ENCODE measurements at regions not wholly inside any gene's neighbourhood (a gene's known extent, or its start where the extent isn't known, plus 50 kb on each side); places are given as distances from the start of the nearest gene placed in this dataset.

DNA sequence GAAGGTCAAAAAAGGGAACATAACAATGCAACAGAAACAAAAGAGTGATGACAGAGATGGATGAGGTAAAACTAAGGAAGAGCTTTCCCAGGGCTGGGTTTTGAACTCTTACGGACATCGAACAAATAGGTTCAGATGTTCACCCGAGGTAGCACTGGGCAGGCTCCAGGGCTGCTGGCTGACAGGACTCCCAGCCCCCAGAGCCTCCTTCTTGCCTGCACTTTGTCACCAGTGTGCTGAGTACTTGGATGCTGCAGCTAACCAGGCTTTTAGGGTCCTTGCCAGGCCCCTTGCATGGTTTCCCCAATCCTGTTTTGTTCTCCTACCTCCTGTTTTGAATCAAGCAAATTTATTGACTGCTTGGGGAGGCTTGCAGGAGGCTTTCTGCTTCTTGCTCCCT lies 322.9 kb downstream of the DYSF start:
- H3K4me3 ChIP-seq: no peak overlapping the region
- peaks cover 0 to 8% (median 0%) of the 10 kb centered on the region in 4 donors for H3K9me3 ChIP-seq
- H3K4me1 ChIP-seq: no peaks in the 10 kb centered on the region
- H3K36me3 ChIP-seq: no peaks in the 10 kb centered on the region
- no peak for DNase-seq (ENCODE audit: low spot score in 2 of 2)
- TF ChIP-seq EP300 (IDR thresholded peaks at IDR 0.05) (no peak), POLR2A (IDR thresholded peaks at IDR 0.05) (no peak), CTCF (IDR thresholded peaks at IDR 0.05) (no peak)
- no peaks in the 10 kb centered on the region for H3K27me3 ChIP-seq
- no peak overlapping the region for H3K27ac ChIP-seq
- WGBS, 2 donors: 86 to 90% methylated on average over 3 of the region's 3 CpGs

DNA sequence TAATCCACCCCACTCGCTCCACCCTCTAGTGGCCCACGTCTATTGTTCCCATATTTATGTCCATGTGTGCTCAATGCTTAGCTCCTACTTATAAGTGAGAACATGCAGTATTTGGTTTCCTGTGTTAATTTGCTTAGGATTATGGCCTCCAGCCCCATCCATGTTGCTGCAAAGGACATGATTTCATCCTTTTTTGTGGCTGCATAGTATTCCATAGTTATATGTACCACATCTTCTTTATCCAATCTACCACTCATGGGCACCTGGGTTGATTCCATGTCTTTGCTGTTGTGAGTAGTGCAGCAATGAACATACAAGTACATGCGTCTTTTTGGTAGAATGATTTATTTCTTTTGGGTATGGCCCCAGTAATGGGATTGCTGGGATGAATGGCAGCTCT lies 319.9 kb downstream of the DYSF start:
- Histone ChIP-seq H3K4me3 (no peak overlapping the region), H3K27me3 (no peaks in the 10 kb centered on the region), H3K9me3 (peaks cover 0 to 17% (median 2%) of the 10 kb centered on the region in 4 donors), H3K36me3 (no peaks in the 10 kb centered on the region), H3K27ac (no peak overlapping the region), H3K4me1 (no peaks in the 10 kb centered on the region)
- WGBS, 2 donors: 88 to 91% methylated on average over 3 of the region's 3 CpGs
- DNase-seq (ENCODE audit: low spot score in 2 of 2): no peak
- no peak for TF ChIP-seq CTCF (IDR thresholded peaks at IDR 0.05)
- TF ChIP-seq EP300 (IDR thresholded peaks at IDR 0.05): no peak
- no peak for TF ChIP-seq POLR2A (IDR thresholded peaks at IDR 0.05)

GRCh38 chr2:71772510-71773172 lies 319.3 kb downstream of the DYSF start:
- Histone ChIP-seq H3K9me3 (peaks cover 0 to 17% (median 2%) of the 10 kb centered on the region in 4 donors), H3K27ac (no peak overlapping the region), H3K4me3 (no peak overlapping the region), H3K4me1 (no peaks in the 10 kb centered on the region), H3K27me3 (no peaks in the 10 kb centered on the region), H3K36me3 (no peaks in the 10 kb centered on the region)
- WGBS, 2 donors: 98 to 99% methylated on average over 4 of the region's 4 CpGs
- no peak for TF ChIP-seq CTCF (IDR thresholded peaks at IDR 0.05)
- no peak for TF ChIP-seq EP300 (IDR thresholded peaks at IDR 0.05)
- TF ChIP-seq POLR2A (IDR thresholded peaks at IDR 0.05): no peak
- DNase-seq (ENCODE audit: low spot score in 2 of 2): no peak

DNA sequence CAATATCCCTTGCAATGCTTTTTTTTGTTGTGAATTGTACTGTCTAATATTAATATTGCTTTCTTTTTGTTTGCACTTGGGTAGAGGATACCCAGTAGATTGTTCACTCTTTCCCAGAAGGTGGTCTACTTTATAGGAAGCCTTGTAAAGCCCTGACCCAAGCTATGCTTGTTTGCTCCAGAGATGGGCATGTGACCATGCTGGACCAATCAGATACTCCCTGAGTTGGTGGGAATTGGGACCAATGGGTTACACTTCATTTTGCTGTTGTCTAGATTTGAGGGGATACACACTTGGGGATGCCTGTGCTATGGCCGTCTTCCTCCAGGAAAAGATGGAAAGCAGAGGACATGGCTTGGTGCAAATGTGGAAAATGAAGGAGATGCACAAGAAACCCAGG lies 314.3 kb downstream of the DYSF start:
- H3K27ac ChIP-seq: no peak overlapping the region
- WGBS, 2 donors: 84 to 96% methylated on average over 1 of the region's 1 CpG
- no peak overlapping the region for H3K4me3 ChIP-seq
- no peaks in the 10 kb centered on the region for H3K4me1 ChIP-seq
- no peak for DNase-seq (ENCODE audit: low spot score in 2 of 2)
- H3K9me3 ChIP-seq: peaks cover 0 to 17% (median 2%) of the 10 kb centered on the region in 4 donors
- no peaks in the 10 kb centered on the region for H3K27me3 ChIP-seq
- H3K36me3 ChIP-seq: no peaks in the 10 kb centered on the region
- no peak for TF ChIP-seq POLR2A (IDR thresholded peaks at IDR 0.05)
- TF ChIP-seq CTCF (IDR thresholded peaks at IDR 0.05): no peak
- TF ChIP-seq EP300 (IDR thresholded peaks at IDR 0.05): no peak

GRCh38 chr2:71759060-71759459 lies 305.7 kb downstream of the DYSF start:
- TF ChIP-seq POLR2A (IDR thresholded peaks at IDR 0.05): no peak
- no peak for TF ChIP-seq EP300 (IDR thresholded peaks at IDR 0.05)
- no peak for TF ChIP-seq CTCF (IDR thresholded peaks at IDR 0.05)
- Histone ChIP-seq H3K9me3 (no peaks in the 10 kb centered on the region), H3K4me1 (no peaks in the 10 kb centered on the region), H3K36me3 (no peaks in the 10 kb centered on the region), H3K4me3 (no peak overlapping the region), H3K27ac (no peak overlapping the region), H3K27me3 (no peaks in the 10 kb centered on the region)
- DNase-seq (ENCODE audit: low spot score in 2 of 2): no peak
- 72 to 80% methylated on average over 6 of the region's 6 CpGs for WGBS, 2 donors

Measured in tibial nerve (tissue), 4 donors.